GM21423 (cell line): ENCODE measurements at regions not wholly inside any gene's neighbourhood (a gene's known extent, or its start where the extent isn't known, plus 50 kb on each side); places are given as distances from the start of the nearest gene placed in this dataset.

Experiments used
- ATAC-seq: cut with Tn5 transposase; IDR thresholded peaks from one replicate; pipeline ENCODE4 v1.9.1; 2021; ENCODE audit warnings: mild to moderate bottlenecking, moderate library complexity; ENCODE audit not compliant: unreplicated experiment

DNA sequence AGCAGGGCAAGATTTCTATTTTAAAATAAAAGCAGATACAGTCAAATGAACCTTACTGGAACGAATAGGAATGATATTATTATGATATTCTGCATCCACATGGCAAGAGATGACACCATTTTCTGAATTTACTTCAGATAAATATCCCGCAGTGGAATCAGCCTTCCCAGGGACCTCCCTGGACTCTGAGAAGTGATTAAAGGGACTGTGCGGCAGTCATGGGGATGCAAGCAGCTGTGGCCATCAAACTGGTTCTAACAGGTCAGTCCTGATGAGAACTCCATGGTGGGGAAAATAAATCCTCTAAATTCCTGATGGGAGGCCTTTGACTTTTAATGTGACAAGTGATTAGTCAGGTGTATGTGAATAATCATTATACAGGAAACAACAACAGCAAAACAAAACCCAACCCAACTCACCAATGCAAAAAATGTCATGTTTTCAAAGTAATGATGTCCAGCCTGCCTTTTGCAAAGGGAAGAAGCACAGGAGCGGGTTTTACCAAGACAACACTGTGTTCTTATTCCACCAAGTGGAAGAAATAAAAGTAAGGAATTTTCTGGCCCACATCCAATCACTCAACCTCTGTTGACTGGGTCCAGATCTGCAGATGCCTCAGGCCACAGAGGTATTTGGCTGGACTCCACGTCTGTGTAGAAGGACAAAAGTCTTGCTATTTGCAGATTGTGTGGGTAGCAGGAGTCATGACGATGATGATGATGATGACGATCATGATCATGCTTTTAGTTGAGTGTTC lies 61.9 kb upstream of the CITED2 start:
- ATAC-seq: no peak

DNA sequence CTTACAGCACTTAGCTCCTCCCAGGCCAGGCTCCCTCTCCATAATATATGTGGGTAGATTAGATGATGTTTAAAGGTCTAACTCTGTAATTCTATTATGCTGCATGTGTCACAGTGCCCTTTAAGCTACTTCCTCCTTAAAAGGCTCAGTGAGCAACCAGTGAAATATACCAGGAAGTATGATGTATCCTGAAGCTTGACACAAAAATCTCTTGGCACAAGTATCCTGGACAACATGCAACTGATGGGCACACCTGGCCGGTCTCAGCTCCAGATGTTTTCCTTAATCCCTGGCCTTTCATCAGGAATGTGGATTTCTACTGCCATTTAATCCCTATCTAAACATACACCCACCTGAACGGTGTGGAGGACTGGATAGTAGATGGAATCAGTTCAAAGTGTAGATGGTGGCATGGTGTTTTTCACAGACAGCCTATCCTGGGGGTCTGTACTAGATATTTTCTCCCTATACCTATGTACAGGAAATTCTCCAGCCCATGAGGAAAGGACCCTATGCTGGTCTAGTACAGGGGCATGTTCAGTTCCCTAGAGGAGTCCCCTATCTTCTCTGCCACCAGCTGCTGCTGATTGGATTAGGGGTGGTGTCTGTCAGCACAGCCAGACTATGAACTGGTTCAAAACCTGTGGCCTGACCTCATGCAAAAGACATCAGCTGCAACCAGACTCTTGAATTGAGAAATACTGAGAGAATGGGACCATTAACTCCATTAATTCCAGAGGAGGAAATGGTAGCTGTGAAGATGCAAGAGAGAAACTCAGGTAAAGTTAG lies 59.4 kb upstream of the CITED2 start:
- ATAC-seq: no peak

DNA sequence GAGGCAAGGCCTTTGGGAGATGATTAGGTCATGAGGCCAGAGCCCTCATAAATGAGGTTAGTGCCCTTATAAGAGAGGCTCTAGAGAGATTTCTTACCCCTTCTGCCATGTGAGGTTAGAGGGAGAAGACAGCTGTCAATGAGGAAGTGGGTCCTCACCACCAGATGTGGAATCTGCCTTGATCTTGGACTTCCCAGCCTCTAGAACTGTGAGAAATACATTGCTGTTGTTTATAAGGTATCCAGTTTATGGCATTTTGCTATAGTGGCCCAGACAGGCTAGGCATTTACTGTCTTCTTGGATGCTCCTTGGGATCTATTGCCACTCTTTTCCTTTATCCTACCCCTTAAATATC lies 57.1 kb upstream of the CITED2 start:
- ATAC-seq: no peak

DNA sequence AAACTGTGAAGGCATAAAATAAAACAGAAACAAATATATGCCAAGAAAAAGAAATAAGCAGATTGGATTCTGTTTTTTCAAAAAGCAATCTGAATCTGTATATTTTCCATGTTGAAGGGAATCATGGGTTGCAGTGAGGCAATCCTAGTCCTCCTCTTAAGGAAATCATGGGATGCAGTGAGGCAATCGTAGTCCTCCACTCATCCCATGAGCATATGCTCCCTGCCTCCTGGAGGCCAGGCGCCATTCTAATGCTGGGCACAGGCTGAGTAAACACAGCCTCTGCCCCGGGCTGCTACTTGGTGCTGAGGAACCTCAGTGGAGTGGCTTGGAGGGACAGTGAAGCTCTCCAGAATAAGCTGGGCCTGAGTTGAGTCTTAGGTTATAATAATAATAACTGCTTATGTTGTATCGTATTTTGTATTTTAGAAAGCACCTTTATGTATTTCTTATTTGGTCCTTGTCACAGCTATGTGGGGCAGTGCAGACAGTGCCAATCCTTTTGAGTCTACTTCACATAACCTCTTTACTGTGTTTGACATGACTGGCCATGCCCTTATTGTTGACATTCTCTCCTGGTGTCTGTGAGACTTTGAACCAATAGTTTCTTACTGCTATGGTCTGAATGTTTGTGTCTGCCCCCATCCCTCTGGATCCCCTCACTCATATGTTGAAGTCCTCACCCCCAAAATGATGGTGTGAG lies 56.6 kb upstream of the CITED2 start:
- no peak for ATAC-seq

DNA sequence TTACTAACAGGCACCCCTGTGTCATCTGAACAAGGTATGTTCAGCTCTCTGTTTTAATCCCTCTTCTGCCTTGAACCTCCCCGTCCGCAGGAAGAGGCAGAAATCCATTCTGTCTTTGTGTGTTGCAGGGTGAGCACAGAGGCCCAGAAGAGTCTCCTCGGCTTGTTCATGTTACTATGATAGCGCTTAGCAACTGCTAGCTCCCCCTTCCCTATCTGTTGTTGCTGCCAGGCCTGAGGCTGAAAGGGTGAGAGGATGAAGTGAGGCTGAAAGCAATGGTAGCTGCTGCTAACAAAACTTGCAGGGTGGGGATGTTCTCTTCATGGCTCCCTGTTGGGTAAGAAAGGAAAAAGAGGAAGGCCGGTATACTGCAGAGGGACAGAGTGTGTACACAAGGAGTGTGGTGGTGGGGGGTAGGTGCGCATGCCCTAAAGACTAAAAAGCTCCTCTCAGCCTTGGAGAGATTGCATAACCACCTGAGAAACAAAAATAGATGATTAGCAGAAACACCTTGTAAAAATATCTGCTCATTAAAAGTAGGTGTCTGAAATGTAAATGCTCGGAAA lies 55.2 kb upstream of the CITED2 start:
- ATAC-seq: no peak

DNA sequence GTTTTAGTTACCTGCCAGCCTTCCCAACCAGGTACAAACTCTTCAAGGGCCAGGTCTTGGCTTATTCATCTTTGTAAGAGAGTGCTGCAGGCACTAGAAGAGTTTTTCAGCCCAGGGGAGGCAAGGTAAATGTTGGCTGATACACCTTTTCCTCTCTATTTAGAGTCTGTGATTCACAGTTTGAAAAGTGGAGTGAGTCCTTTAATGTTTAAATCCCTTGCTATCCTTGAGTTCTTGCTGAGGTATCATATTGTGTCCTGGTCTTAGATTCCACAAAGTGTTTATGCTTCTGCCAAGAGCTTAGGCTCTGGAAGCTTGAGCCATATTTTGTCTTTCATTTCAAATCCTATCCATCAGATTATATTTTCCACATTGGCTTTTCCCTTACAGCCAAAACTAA lies 52.8 kb upstream of the CITED2 start:
- ATAC-seq: no peak

DNA sequence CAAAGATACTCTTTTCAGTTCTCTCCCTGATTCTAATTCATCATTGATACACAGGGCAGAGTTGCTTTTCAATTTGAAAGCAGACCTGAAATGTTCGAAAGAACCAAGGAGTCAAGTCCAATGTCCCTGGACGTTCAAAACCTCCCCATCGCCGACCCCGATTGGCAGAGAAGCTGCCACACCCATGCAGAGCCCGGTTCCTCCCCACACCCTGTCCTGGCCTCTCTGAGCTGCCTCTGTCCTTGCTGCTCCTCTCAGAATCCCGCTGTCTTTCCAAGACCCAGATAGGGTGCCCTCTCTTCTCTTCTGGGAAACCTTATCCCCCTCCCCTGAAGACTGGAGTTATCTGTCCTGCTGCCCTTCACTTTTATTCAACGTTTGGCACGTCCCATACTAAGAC lies 52.3 kb upstream of the CITED2 start:
- ATAC-seq: no peak

DNA sequence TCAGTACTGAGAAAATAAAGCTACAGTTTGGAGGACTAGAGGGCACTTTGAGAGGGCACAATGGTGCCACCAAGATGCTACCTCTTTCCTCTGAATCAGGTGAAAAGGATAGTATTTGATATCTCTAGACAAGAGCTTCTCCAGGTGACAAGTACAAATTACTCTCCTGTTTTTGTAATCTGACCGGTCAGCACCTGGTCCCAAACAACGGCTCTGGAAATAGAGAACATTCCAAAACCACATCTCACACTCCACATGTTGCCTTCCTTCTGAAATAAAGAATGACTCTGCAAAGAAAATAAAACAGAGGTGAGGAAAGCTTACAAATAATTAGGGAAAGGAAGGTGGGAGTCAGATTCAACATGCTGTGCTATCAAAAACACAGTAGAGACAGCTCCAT lies 51.3 kb upstream of the CITED2 start:
- ATAC-seq: no peak

DNA sequence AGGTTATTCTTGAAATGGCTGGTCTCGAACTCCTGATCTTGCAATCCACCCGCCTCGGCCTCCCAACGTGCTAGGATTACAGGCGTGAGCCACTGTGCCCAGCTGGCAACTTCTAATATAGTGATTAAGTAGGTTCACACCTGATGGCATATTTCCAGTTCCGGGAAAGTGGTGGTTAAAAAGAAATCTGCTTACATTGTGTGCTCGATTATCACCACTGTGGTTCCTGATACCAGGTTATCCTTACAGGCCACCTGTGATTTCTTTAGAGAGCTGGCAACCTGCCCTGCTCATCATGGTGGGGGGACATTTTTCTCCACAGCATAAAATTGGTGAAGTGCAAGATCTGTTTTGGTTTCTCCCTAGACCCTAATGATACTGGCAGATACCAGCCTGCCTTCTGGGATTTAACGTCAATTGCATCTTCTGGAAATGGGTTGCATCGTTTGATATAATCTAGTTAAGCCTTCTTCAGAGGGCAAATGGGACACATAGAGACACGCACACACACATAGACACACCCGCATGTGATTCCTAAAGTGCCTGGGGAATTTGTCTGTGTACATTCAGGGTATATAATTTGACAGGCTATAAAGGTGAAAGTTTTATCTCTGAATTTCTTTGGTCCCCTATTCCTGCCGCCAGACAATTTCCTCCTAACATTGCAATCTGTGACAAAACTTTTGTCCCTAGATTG lies 49.7 kb upstream of the CITED2 start:
- ATAC-seq: no peak
